ENCODE measurements at regions not wholly inside any gene's neighbourhood (a gene's known extent, or its start where the extent isn't known, plus 50 kb on each side); places are given as distances from the start of the nearest gene placed in this dataset.

GRCh38 chr6:119510246-119510645 is 160.7 kb upstream of the MAN1A1 start:
- no peak overlapping the region for H2BK15ac ChIP-seq (ENCODE audit: low read depth, low read length)
- H3K36me3 ChIP-seq (ENCODE audit: control insufficient read depth, insufficient read depth, low read length), result no peaks in the 10 kb centered on the region
- TF ChIP-seq CTCF (conservative IDR thresholded peaks at IDR 0.05; ENCODE audit: low read depth, low read length) (no peak), MAFK (IDR thresholded peaks at IDR 0.05; ENCODE audit: low read depth, low read length) (no peak), RCOR1 (IDR thresholded peaks at IDR 0.05; ENCODE audit: insufficient replicate concordance, low read length) (no peak), RFX5 (IDR thresholded peaks at IDR 0.05; ENCODE audit: low read depth, low read length) (no peak), ELK1 (IDR thresholded peaks at IDR 0.05; ENCODE audit: borderline replicate concordance, low read depth, low read length) (no peak), SMC3 (IDR thresholded peaks at IDR 0.05; ENCODE audit: low read depth, low read length) (no peak), RAD21 (IDR thresholded peaks at IDR 0.05; ENCODE audit: low read length) (no peak), BHLHE40 (IDR thresholded peaks at IDR 0.05; ENCODE audit: low read depth, low read length) (no peak), CEBPB (IDR thresholded peaks at IDR 0.05; ENCODE audit: low read depth, low read length) (no peak), POLR2A (IDR thresholded peaks at IDR 0.05; ENCODE audit: low read depth, low read length) (no peak), MAZ (IDR thresholded peaks at IDR 0.05; ENCODE audit: borderline replicate concordance, low read depth, low read length) (no peak), USF2 (IDR thresholded peaks at IDR 0.05; ENCODE audit: low read depth, low read length) (no peak), MXI1 (IDR thresholded peaks at IDR 0.05; ENCODE audit: borderline replicate concordance, low read depth, low read length) (no peak), FOS (IDR thresholded peaks at IDR 0.05; ENCODE audit: low read depth, low read length) (no peak), CHD1 (IDR thresholded peaks at IDR 0.05; ENCODE audit: low read depth, low read length) (no peak), NFE2L2 (IDR thresholded peaks at IDR 0.05; ENCODE audit: low read depth, low read length) (no peak)
- ChIA-PET POLR2A (ENCODE audit: unreplicated experiment) (no interaction called here), CTCF (no interaction called here)
- intact Hi-C loops (cut with micrococcal nuclease) (no loop called here), in situ Hi-C loops (cut with MboI; ENCODE audit: low sequenced_read_pairs) (no loop called here), dilution Hi-C loops (cut with HindIII; ENCODE audit: low sequenced_read_pairs, unreplicated experiment) (no loop called here)
- no peak overlapping the region for H3K9ac ChIP-seq (ENCODE audit: low read depth, low read length)
- no peaks in the 10 kb centered on the region for H3K4me1 ChIP-seq (ENCODE audit: control insufficient read depth, insufficient read depth, low read length)
- no peak overlapping the region for H3K14ac ChIP-seq (replicated peaks; ENCODE audit: low read depth, low read length)
- no TSS peak for BruUV-seq (replicated peaks)
- H3K4me3 ChIP-seq (ENCODE audit: insufficient read depth, low read depth, low read length), result no peak overlapping the region
- WGBS, 2 experiments (ENCODE audit: extremely low coverage in 2 of 2, insufficient read length in 1 of 2), result no CpG with 5 or more reads among the region's 2 CpGs
- no peak overlapping the region for H2AK9ac ChIP-seq (replicated peaks; ENCODE audit: low read depth, low read length, poor library complexity)
- no peak overlapping the region for H4K5ac ChIP-seq (ENCODE audit: low read depth, low read length)
- H4K91ac ChIP-seq (ENCODE audit: insufficient read depth, low read depth, low read length), result no peak overlapping the region
- DNase-seq (no peak), ATAC-seq (ENCODE audit: low read depth) (no peak)
- no peaks in the 10 kb centered on the region for H3K9me1 ChIP-seq (ENCODE audit: insufficient read depth, low read length)
- H3K4me2 ChIP-seq (ENCODE audit: low read depth, low read length), result no peak overlapping the region
- no peaks in the 10 kb centered on the region for H4K20me1 ChIP-seq (ENCODE audit: insufficient read depth, low read length)
- no peaks in the 10 kb centered on the region for H3K9me3 ChIP-seq (ENCODE audit: control insufficient read depth, insufficient read depth, low read length)
- no peak overlapping the region for H3K18ac ChIP-seq (ENCODE audit: low read depth, low read length)
- H3K56ac ChIP-seq (ENCODE audit: extremely low read depth, insufficient read depth, low read length), result no peak overlapping the region
- H2AFZ ChIP-seq (replicated peaks; ENCODE audit: low read length, poor library complexity), result no peak overlapping the region
- H3K79me1 ChIP-seq (ENCODE audit: low read depth in 1 of 2, low read length in 2 of 2), result no peaks in the 10 kb centered on the region
- H3K27me3 ChIP-seq (ENCODE audit: control insufficient read depth, insufficient read depth, low read length), result peaks cover 1% of the 10 kb centered on the region
- no peak overlapping the region for H2AK5ac ChIP-seq (ENCODE audit: low read depth, low read length)
- H2BK20ac ChIP-seq (ENCODE audit: low read depth, low read length), result no peak overlapping the region
- H3K23ac ChIP-seq (ENCODE audit: low read depth, low read length), result no peak overlapping the region
- no peak overlapping the region for H4K8ac ChIP-seq (ENCODE audit: low read depth in 2 of 2, low read length in 2 of 2)
- H3K4ac ChIP-seq (ENCODE audit: low read depth, low read length), result no peak overlapping the region
- no peak overlapping the region for H2BK5ac ChIP-seq (ENCODE audit: low read depth, low read length, poor library complexity, severe bottlenecking)
- no peak overlapping the region for H3K27ac ChIP-seq (ENCODE audit: insufficient read depth, low read length)
- H2BK120ac ChIP-seq (ENCODE audit: low read depth, low read length), result no peak overlapping the region

Data from IMR-90 (cell line).